H9 (cell line): ENCODE measurements at regions not wholly inside any gene's neighbourhood (a gene's known extent, or its start where the extent isn't known, plus 50 kb on each side); places are given as distances from the start of the nearest gene placed in this dataset.

Source experiments
- DNase-seq: peaks from one replicate; pipeline ENCODE4 v3.0.0-alpha.2; 2017
- H2AFZ ChIP-seq: one replicate; pipeline ENCODE4 v1.6.1; 2013; ENCODE audit warnings: mild to moderate bottlenecking, low read length, control low read depth, moderate library complexity
- H2AK5ac ChIP-seq: 2 replicates; pipeline ENCODE4 v1.6.1; 2013; ENCODE audit warnings: low read length, control low read depth, mixed read lengths; ENCODE audit not compliant: insufficient read length
- H2BK120ac ChIP-seq: one replicate; pipeline ENCODE4 v1.6.1; 2013; ENCODE audit warnings: low read depth, mild to moderate bottlenecking, low read length, control low read depth, inconsistent platforms; ENCODE audit not compliant: poor library complexity, severe bottlenecking
- H2BK12ac ChIP-seq: 2 replicates; pipeline ENCODE4 v1.6.1; 2013; ENCODE audit warnings: low read length, control low read depth, mixed read lengths, low read depth; ENCODE audit not compliant: insufficient read length
- H2BK15ac ChIP-seq: 2 replicates; pipeline ENCODE4 v1.6.1; 2013; ENCODE audit warnings: low read depth, low read length, control low read depth
- H2BK20ac ChIP-seq: one replicate; pipeline ENCODE4 v1.6.1; 2013; ENCODE audit warnings: low read depth, mild to moderate bottlenecking, low read length, control low read depth, inconsistent platforms; ENCODE audit not compliant: poor library complexity, severe bottlenecking
- H2BK5ac ChIP-seq: 2 replicates; pipeline ENCODE4 v1.6.1; 2013; ENCODE audit warnings: low read length, control low read depth, mixed read lengths; ENCODE audit not compliant: insufficient read length
- H3K14ac ChIP-seq: 2 replicates; pipeline ENCODE4 v1.6.1; 2013; ENCODE audit warnings: low read length, control low read depth; ENCODE audit not compliant: insufficient read depth
- H3K18ac ChIP-seq: 2 replicates; pipeline ENCODE4 v1.6.1; 2013; ENCODE audit warnings: low read depth, mild to moderate bottlenecking, mixed read lengths, low read length, control low read depth; ENCODE audit not compliant: insufficient read length
- H3K23ac ChIP-seq: 2 replicates; pipeline ENCODE4 v1.6.1; 2013; ENCODE audit warnings: low read length, control low read depth, mixed read lengths, low read depth; ENCODE audit not compliant: insufficient read length
- H3K23me2 ChIP-seq: 2 replicates; pipeline ENCODE4 v1.6.1; 2013; ENCODE audit warnings: low read depth, mild to moderate bottlenecking, mixed read lengths, low read length, control low read depth; ENCODE audit not compliant: insufficient read length, poor library complexity, severe bottlenecking
- H3K27ac ChIP-seq: 2 replicates; pipeline ENCODE4 v1.5.1; 2013; ENCODE audit warnings: low read length, control low read depth, mixed read lengths, low read depth; ENCODE audit not compliant: insufficient read length
- H3K27me3 ChIP-seq: 2 replicates; pipeline ENCODE4 v1.6.1; 2013; ENCODE audit warnings: low read length, control low read depth, inconsistent platforms; ENCODE audit not compliant: insufficient read depth
- H3K4ac ChIP-seq: 2 replicates; pipeline ENCODE4 v1.6.1; 2013; ENCODE audit warnings: low read depth, mild to moderate bottlenecking, control low read depth, inconsistent platforms, low read length, moderate library complexity
- H3K4me1 ChIP-seq: 2 replicates; pipeline ENCODE4 v1.6.1; 2013; ENCODE audit warnings: low read length, control low read depth, inconsistent platforms; ENCODE audit not compliant: insufficient read depth
- H3K4me2 ChIP-seq: 2 replicates; pipeline ENCODE4 v1.6.1; 2013; ENCODE audit warnings: low read length, control low read depth, mixed read lengths; ENCODE audit not compliant: insufficient read length, insufficient read depth
- H3K56ac ChIP-seq: 2 replicates; pipeline ENCODE4 v1.6.1; 2013; ENCODE audit warnings: low read depth, mild to moderate bottlenecking, mixed read lengths, low read length, control low read depth; ENCODE audit not compliant: insufficient read length
- H3K79me1 ChIP-seq: 2 replicates; pipeline ENCODE4 v1.6.1; 2013; ENCODE audit warnings: low read depth, mild to moderate bottlenecking, moderate library complexity, low read length, control low read depth, inconsistent platforms; ENCODE audit not compliant: insufficient read depth, poor library complexity, severe bottlenecking
- H3K79me2 ChIP-seq: 2 replicates; pipeline ENCODE4 v1.6.1; 2013; ENCODE audit warnings: low read length, control low read depth, inconsistent platforms; ENCODE audit not compliant: insufficient read depth
- H3K9ac ChIP-seq: 2 replicates; pipeline ENCODE4 v1.6.1; 2013; ENCODE audit warnings: low read length, control low read depth, mixed read lengths; ENCODE audit not compliant: insufficient read length; ENCODE audit errors: extremely low read depth
- H3K9me3 ChIP-seq: one replicate; pipeline ENCODE4 v1.6.1; 2013; ENCODE audit warnings: low read depth, low read length, inconsistent platforms; ENCODE audit not compliant: control insufficient read depth
- H3T11ph ChIP-seq: one replicate; pipeline ENCODE4 v1.6.1; 2013; ENCODE audit warnings: mild to moderate bottlenecking, low read length, control low read depth, inconsistent platforms
- H4K20me1 ChIP-seq: one replicate; pipeline ENCODE4 v1.6.1; 2013; ENCODE audit not compliant: control insufficient read depth, insufficient read length, insufficient read depth
- H4K5ac ChIP-seq: 2 replicates; pipeline ENCODE4 v1.6.1; 2013; ENCODE audit warnings: low read depth, mild to moderate bottlenecking, mixed read lengths, low read length, control low read depth; ENCODE audit not compliant: insufficient read length
- H4K8ac ChIP-seq: replicated peaks from 2 replicates; pipeline ENCODE4 v1.6.1; 2013; ENCODE audit warnings: low read length, control low read depth, mixed read lengths, low read depth; ENCODE audit not compliant: insufficient read length
- H4K91ac ChIP-seq: 2 replicates; pipeline ENCODE4 v1.6.1; 2013; ENCODE audit warnings: low read depth, mild to moderate bottlenecking, moderate library complexity, mixed read lengths, low read length, control low read depth; ENCODE audit not compliant: insufficient read length
- H3K27ac Mint-ChIP-seq, 3 experiments: 2 replicates in 2 of 3; 3 replicates in 1 of 3; pipeline ENCODE4 v1.8.0; 2020 to 2021; ENCODE audit warnings: mixed read lengths in 3 of 3, mild to moderate bottlenecking in 1 of 3, moderate library complexity in 1 of 3
- H3K27me3 Mint-ChIP-seq: 2 replicates; pipeline ENCODE4 v1.8.0; 2021; ENCODE audit warnings: low read depth, mild to moderate bottlenecking, moderate library complexity, mixed read lengths
- H3K36me3 Mint-ChIP-seq, 3 experiments: 2 replicates in 2 of 3; 3 replicates in 1 of 3; pipeline ENCODE4 v1.8.0; 2020 to 2021; ENCODE audit warnings: low read depth in 3 of 3, mixed read lengths in 3 of 3; ENCODE audit not compliant: insufficient read depth in 1 of 3
- H3K4me1 Mint-ChIP-seq, 2 experiments: 2 replicates each; pipeline ENCODE4 v1.8.0; 2020; ENCODE audit warnings: mixed read lengths in 2 of 2
- H3K4me3 Mint-ChIP-seq, 2 experiments: 2 replicates in 1 of 2; 3 replicates in 1 of 2; pipeline ENCODE4 v1.8.0; 2020 to 2021; ENCODE audit warnings: mild to moderate bottlenecking in 2 of 2, mixed read lengths in 2 of 2, moderate library complexity in 1 of 2
- H3K9me3 Mint-ChIP-seq, 2 experiments: 2 replicates in 1 of 2; 3 replicates in 1 of 2; pipeline ENCODE4 v1.8.0; 2020; ENCODE audit warnings: mild to moderate bottlenecking in 2 of 2, mixed read lengths in 2 of 2, moderate library complexity in 1 of 2
- CTCF ChIP-seq: fragments of 200-600 bp; sonication (generic); conservative IDR thresholded peaks from 3 replicates; pipeline ENCODE4 v1.8.0; 2021; ENCODE audit warnings: antibody characterized with exemption, mild to moderate bottlenecking
- WGBS: extraction: QIAGEN DNeasy Blood & Tissue Kit; methylation state at CpG from one replicate; pipeline ENCODE4 v1.1.7; 2013; ENCODE audit warnings: missing lambda C conversion rate, low lambda C conversion rate, mixed read lengths; ENCODE audit not compliant: insufficient read length; ENCODE audit errors: extremely low coverage; 5-methylcytosine and 5-hydroxymethylcytosine counted together

GRCh38 chr9:89883401-89884341 is 278.9 kb downstream of the GADD45G start:
- Histone ChIP-seq H3T11ph (no peak overlapping the region), H2BK12ac (no peak overlapping the region), H2BK15ac (no peak overlapping the region), H3K23ac (no peak overlapping the region), H3K27ac (no peak overlapping the region), H3K56ac (no peak overlapping the region), H3K79me1 (no peaks in the 10 kb centered on the region), H3K23me2 (no peaks in the 10 kb centered on the region), H3K18ac (no peak overlapping the region), H2AFZ (no peak overlapping the region), H3K4ac (no peak overlapping the region), H3K4me1 (no peaks in the 10 kb centered on the region), H3K4me2 (no peak overlapping the region), H3K9ac (no peak overlapping the region), H3K14ac (no peak overlapping the region; the same call in 1 of the 2 replicates), H4K5ac (no peak overlapping the region), H3K79me2 (no peaks in the 10 kb centered on the region), H4K20me1 (no peaks in the 10 kb centered on the region), H2AK5ac (no peak overlapping the region), H2BK20ac (no peak overlapping the region), H2BK120ac (no peak overlapping the region), H4K8ac (no peak overlapping the region), H2BK5ac (no peak overlapping the region), H3K27me3 (no peaks in the 10 kb centered on the region), H4K91ac (no peak overlapping the region), H3K9me3 (no peaks in the 10 kb centered on the region)
- Mint-ChIP-seq H3K4me3 (no peak overlapping the region), H3K27me3 (peaks cover 3% of the 10 kb centered on the region; the same call in 1 of the 2 replicates), H3K36me3 (no peaks in the 10 kb centered on the region; a peak in 1 of 7 replicates), H3K4me1 (peaks cover 0 to 4% of the 10 kb centered on the region in 2 experiments; a peak in 1 of 4 replicates), H3K27ac (no peak overlapping the region), H3K9me3 (no peaks in the 10 kb centered on the region)
- TF ChIP-seq CTCF, result no peak
- no CpG with 5 or more reads among the region's 12 CpGs for WGBS
- DNase-seq, result peak; percentile 18
